Nephron progenitor cell (in vitro differentiated cells): ENCODE measurements at regions not wholly inside any gene's neighbourhood (a gene's known extent, or its start where the extent isn't known, plus 50 kb on each side); places are given as distances from the start of the nearest gene placed in this dataset.

ENCODE experiments used
- DNase-seq: peaks from one replicate; pipeline ENCODE4 v3.0.0; 2021
- H3K27ac Mint-ChIP-seq: 2 replicates; pipeline ENCODE4 v1.8.0; 2021; ENCODE audit warnings: mild to moderate bottlenecking, moderate library complexity, mixed read lengths
- H3K27me3 Mint-ChIP-seq: 2 replicates; pipeline ENCODE4 v1.8.0; 2021; ENCODE audit warnings: mild to moderate bottlenecking, low read depth, mixed read lengths; ENCODE audit not compliant: poor library complexity
- H3K36me3 Mint-ChIP-seq: 2 replicates; pipeline ENCODE4 v1.8.0; 2021; ENCODE audit warnings: low read depth, mixed read lengths
- H3K4me1 Mint-ChIP-seq: 2 replicates; pipeline ENCODE4 v1.8.0; 2021; ENCODE audit warnings: mixed read lengths
- H3K4me3 Mint-ChIP-seq: 2 replicates; pipeline ENCODE4 v1.8.0; 2021; ENCODE audit warnings: mild to moderate bottlenecking, moderate library complexity, mixed read lengths
- H3K9me3 Mint-ChIP-seq: 2 replicates; pipeline ENCODE4 v1.8.0; 2021; ENCODE audit warnings: mild to moderate bottlenecking, moderate library complexity, mixed read lengths
- TF ChIP-seq, protein P1 (sequence below): fragments of 200-600 bp; sonication (generic); IDR thresholded peaks from 2 replicates; pipeline ENCODE4 v1.5.0; 2021; ENCODE audit warnings: antibody characterized with exemption

DNA sequence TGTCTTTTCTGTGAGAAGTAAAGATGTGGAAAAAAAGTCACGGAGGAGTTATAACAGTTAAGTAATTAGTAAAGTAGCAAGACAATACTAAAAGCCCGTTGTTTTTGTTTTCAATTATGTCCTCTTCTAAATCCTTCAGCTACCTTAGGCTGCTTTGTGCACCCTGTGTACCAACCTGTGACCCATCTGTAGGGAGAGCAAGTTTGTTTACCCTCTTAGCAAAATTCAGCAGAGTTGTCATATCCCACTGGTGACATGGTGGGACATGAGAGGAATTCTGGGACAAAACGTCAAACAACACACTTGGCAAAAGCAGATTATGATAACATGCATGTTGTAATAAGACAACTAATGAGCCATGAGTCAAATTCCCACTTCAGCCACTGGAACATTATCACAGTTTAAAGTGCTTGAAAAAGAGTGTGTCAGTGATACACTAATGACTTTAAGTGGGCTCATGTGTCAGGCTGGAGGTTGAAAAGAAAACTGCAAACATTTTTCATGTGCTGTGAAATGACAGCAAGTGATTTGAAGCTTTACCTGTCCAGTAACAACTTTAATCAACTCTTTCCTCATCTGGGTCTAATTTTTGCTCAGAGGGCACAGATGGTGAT is 392.8 kb upstream of the ACVR2A start:
- Mint-ChIP-seq H3K4me1 (peaks cover 41% of the 10 kb centered on the region), H3K27ac (peak overlapping the region; percentile 7), H3K36me3 (no peaks in the 10 kb centered on the region), H3K4me3 (no peak overlapping the region), H3K27me3 (peaks cover 4% of the 10 kb centered on the region), H3K9me3 (no peaks in the 10 kb centered on the region)
- DNase-seq = no peak
- TF ChIP-seq, protein P1, sequence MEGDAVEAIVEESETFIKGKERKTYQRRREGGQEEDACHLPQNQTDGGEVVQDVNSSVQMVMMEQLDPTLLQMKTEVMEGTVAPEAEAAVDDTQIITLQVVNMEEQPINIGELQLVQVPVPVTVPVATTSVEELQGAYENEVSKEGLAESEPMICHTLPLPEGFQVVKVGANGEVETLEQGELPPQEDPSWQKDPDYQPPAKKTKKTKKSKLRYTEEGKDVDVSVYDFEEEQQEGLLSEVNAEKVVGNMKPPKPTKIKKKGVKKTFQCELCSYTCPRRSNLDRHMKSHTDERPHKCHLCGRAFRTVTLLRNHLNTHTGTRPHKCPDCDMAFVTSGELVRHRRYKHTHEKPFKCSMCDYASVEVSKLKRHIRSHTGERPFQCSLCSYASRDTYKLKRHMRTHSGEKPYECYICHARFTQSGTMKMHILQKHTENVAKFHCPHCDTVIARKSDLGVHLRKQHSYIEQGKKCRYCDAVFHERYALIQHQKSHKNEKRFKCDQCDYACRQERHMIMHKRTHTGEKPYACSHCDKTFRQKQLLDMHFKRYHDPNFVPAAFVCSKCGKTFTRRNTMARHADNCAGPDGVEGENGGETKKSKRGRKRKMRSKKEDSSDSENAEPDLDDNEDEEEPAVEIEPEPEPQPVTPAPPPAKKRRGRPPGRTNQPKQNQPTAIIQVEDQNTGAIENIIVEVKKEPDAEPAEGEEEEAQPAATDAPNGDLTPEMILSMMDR = no peak

- Mint-ChIP-seq H3K9me3 (peaks cover 9% of the 10 kb centered on the region), H3K27me3 (peaks cover 4% of the 10 kb centered on the region), H3K27ac (no peak overlapping the region), H3K36me3 (peaks cover 3% of the 10 kb centered on the region), H3K4me1 (peaks cover 34% of the 10 kb centered on the region), H3K4me3 (no peak overlapping the region)
- DNase-seq = no peak
- TF ChIP-seq, protein P1 = no peak
These were observed 393.9 kb upstream of the ACVR2A start for GRCh38 chr2:147450661-147451510.

DNA sequence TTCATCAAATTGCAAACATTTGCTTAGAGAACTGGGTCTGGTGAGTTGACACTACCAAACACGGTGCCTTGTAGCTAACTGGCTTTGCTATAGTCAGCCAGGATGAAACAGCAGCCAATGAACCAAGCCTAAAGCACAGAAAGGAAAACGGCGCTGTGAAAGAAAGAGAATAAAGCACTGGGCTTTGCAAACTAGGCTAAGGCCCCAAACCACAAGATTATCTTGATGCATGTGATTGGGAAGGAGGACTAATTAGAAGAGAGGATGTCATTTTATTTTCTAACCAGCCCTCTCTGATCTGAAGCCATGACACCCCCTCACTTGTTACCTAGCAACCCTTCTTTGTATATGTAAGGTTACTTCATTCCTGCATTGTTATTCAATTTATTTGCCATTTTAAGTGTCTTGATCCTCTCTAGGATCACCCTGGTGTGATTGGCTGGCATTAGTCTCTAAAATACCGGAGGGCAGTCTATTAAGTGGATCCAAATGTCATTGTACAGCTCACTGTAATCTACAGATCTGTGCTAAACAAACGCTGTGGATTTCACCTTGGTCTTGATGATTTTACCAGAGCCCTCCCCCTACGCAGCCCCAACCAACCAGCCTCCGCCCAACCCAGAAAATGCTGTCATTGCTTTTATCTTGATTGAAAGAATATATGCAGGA is 395.4 kb upstream of the ACVR2A start:
- Mint-ChIP-seq H3K27ac (no peak overlapping the region), H3K27me3 (peaks cover 4% of the 10 kb centered on the region), H3K36me3 (peaks cover 5% of the 10 kb centered on the region), H3K4me3 (no peak overlapping the region), H3K9me3 (peaks cover 14% of the 10 kb centered on the region), H3K4me1 (peaks cover 34% of the 10 kb centered on the region)
- TF ChIP-seq, protein P1 = no peak
- DNase-seq = no peak

- Mint-ChIP-seq H3K4me1 (peaks cover 20% of the 10 kb centered on the region), H3K4me3 (no peak overlapping the region), H3K27ac (peak overlapping the region; percentile 12), H3K36me3 (peaks cover 5% of the 10 kb centered on the region), H3K9me3 (peaks cover 14% of the 10 kb centered on the region), H3K27me3 (no peaks in the 10 kb centered on the region)
- DNase-seq = no peak
- TF ChIP-seq, protein P1 = no peak
These were observed 402.0 kb upstream of the ACVR2A start for GRCh38 chr2:147442816-147443215.

- DNase-seq = no peak
- Mint-ChIP-seq H3K27me3 (no peaks in the 10 kb centered on the region), H3K4me3 (peak overlapping the region; percentile 1), H3K4me1 (peaks cover 25% of the 10 kb centered on the region), H3K9me3 (peaks cover 9% of the 10 kb centered on the region), H3K27ac (peak overlapping the region; percentile 52), H3K36me3 (peaks cover 5% of the 10 kb centered on the region)
- TF ChIP-seq, protein P1 = no peak
These were observed 403.6 kb upstream of the ACVR2A start for GRCh38 chr2:147441182-147441581.
